Activated CD8-positive, alpha-beta memory T cell treated with anti-CD3 and anti-CD28 coated beads, Interleukin-2, amount 50 U/mL, for 4 hours (primary cell): ENCODE measurements at regions not wholly inside any gene's neighbourhood (a gene's known extent, or its start where the extent isn't known, plus 50 kb on each side); places are given as distances from the start of the nearest gene placed in this dataset.

Source experiments
- DNase-seq: peaks from one replicate; pipeline ENCODE4 v3.0.0-alpha.2; 2020

- DNase-seq = no peak
Observed at GRCh38 chr7:25316366-25316765, 88.1 kb upstream of the NPVF start.

GRCh38 chr7:25318047-25318446, 89.8 kb upstream of the NPVF start:
- DNase-seq = no peak

- DNase-seq = no peak
Observed at GRCh38 chr7:25319707-25320106, 91.4 kb upstream of the NPVF start.

GRCh38 chr7:25320791-25321190, 92.5 kb upstream of the NPVF start:
- DNase-seq = no peak

- DNase-seq = no peak
Observed at GRCh38 chr7:25321424-25321823, 93.1 kb upstream of the NPVF start.

GRCh38 chr7:25322473-25322872, 94.2 kb upstream of the NPVF start:
- no peak for DNase-seq

GRCh38 chr7:25325186-25325757, 97.0 kb upstream of the NPVF start:
- DNase-seq = no peak

- no peak for DNase-seq
Observed at GRCh38 chr7:25326501-25327156, 98.3 kb upstream of the NPVF start.

GRCh38 chr7:25329815-25330214, 101.5 kb upstream of the NPVF start:
- no peak for DNase-seq

- DNase-seq = no peak
Observed at GRCh38 chr7:25333296-25333928, 105.1 kb upstream of the NPVF start.

- DNase-seq = no peak
Observed at GRCh38 chr7:25347360-25348066, 119.2 kb upstream of the NPVF start.

GRCh38 chr7:25348104-25348503, 119.8 kb upstream of the NPVF start:
- DNase-seq = no peak

- DNase-seq = no peak
Observed at GRCh38 chr7:25349283-25350017, 121.2 kb upstream of the NPVF start.

GRCh38 chr7:25350041-25350440, 121.8 kb upstream of the NPVF start:
- no peak for DNase-seq

- DNase-seq = no peak
Observed at GRCh38 chr7:25351761-25352160, 123.5 kb upstream of the NPVF start.

GRCh38 chr7:25353196-25353595, 124.9 kb upstream of the NPVF start:
- DNase-seq = no peak

- DNase-seq = no peak
Observed at GRCh38 chr7:25353732-25354131, 125.4 kb upstream of the NPVF start.

- DNase-seq = no peak
Observed at GRCh38 chr7:25356534-25357151, 128.4 kb upstream of the NPVF start.

GRCh38 chr7:25358926-25359325, 130.6 kb upstream of the NPVF start:
- DNase-seq = no peak

- DNase-seq = no peak
Observed at GRCh38 chr7:25359471-25360059, 131.3 kb upstream of the NPVF start.

- DNase-seq = no peak
Observed at GRCh38 chr7:25360451-25360850, 132.2 kb upstream of the NPVF start.

- DNase-seq = no peak
Observed at GRCh38 chr7:25361387-25361786, 133.1 kb upstream of the NPVF start.
